WI38 (cell line): ENCODE measurements at regions not wholly inside any gene's neighbourhood (a gene's known extent, or its start where the extent isn't known, plus 50 kb on each side); places are given as distances from the start of the nearest gene placed in this dataset.

Experiments used
- H3K4me3 ChIP-seq: 2 replicates; pipeline ENCODE4 v1.5.1; 2011; ENCODE audit warnings: low read depth, mild to moderate bottlenecking, control low read depth, low read length
- CTCF ChIP-seq: IDR thresholded peaks from 2 replicates; pipeline ENCODE4 v1.5.1; 2012; ENCODE audit warnings: low read depth, mild to moderate bottlenecking, control low read depth, low read length

- H3K4me3 ChIP-seq, result no peak overlapping the region
- no peak for TF ChIP-seq CTCF
These were observed 284.2 kb upstream of the ATP2B1 start for GRCh38 chr12:89992668-89993451.

- no peak overlapping the region for H3K4me3 ChIP-seq
- no peak for TF ChIP-seq CTCF
These were observed 283.4 kb upstream of the ATP2B1 start for GRCh38 chr12:89991807-89992590.

- TF ChIP-seq CTCF, result no peak
These were observed 279.7 kb upstream of the ATP2B1 start for GRCh38 chr12:89988188-89988915.

GRCh38 chr12:89985935-89986334, 277.3 kb upstream of the ATP2B1 start:
- TF ChIP-seq CTCF, result no peak
- no peak overlapping the region for H3K4me3 ChIP-seq

More at GRCh38 chr12:89988188-89988915, 279.7 kb upstream of the ATP2B1 start:
- H3K4me3 ChIP-seq, result no peak overlapping the region

GRCh38 chr12:89984846-89985245, 276.2 kb upstream of the ATP2B1 start:
- H3K4me3 ChIP-seq, result no peak overlapping the region
- TF ChIP-seq CTCF, result no peak

GRCh38 chr12:89983622-89984021, 275.0 kb upstream of the ATP2B1 start:
- no peak for TF ChIP-seq CTCF
- H3K4me3 ChIP-seq, result no peak overlapping the region
